ENCODE measurements at regions not wholly inside any gene's neighbourhood (a gene's known extent, or its start where the extent isn't known, plus 50 kb on each side); places are given as distances from the start of the nearest gene placed in this dataset.

DNA sequence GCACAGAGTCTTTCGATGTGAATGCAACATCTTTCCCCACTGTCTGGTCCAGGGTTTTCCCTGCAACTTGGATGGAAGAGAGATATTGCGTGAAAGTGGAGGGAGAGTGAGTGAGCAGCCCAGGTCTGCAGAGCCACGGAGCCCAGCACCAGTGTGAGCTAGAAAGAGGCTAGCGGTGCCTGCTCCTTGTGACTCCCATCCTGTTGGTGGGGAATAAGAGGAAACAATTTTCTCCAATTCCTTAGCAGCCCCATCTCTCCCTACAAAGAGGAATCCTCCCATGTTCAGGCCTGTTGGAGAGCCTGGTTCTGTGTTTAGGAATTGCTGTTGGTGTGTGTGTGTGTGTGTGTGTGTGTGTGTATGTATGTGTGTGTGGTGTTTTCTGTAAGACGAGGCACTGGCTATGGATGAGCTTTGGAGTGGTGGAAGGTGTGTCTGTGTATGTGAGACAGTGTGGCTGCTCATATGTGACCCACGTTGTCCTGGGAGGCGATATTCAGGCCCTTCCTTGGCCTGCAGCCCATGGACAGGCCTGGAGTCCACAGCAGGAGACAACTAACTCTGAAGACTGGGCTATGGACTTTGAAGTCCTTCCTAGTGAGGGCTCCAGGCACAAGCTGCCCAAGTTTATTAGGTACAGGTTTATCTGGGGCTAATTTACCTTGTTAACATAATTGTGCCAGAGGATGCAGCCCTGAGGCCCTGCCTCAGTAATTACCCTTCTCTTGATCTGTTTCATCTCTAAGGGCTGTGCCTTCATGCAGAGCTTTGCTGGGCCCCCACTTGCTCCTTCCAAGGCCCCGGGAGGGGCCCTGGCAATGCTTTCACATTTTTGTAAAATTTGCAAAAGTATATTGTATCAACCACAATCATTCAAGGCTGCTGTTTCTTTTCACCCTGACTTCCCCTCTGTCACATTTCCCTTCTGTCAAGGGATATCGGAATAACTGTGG is 88.6 kb upstream of the HAAO start:
- H3K9me1 ChIP-seq (ENCODE audit: control insufficient read depth, extremely low read depth, insufficient read depth, low read length), result no peaks in the 10 kb centered on the region
- FAIRE-seq, result no peak
- H3K9me3 ChIP-seq (ENCODE audit: control insufficient read depth, low read depth, low read length), result no peaks in the 10 kb centered on the region
- no peak overlapping the region for H3K4me3 ChIP-seq (ENCODE audit: control insufficient read depth in 2 of 3, extremely low read depth in 1 of 3, insufficient read depth in 2 of 3, low read depth in 1 of 3, low read length in 3 of 3)
- no peaks in the 10 kb centered on the region for H4K20me1 ChIP-seq (ENCODE audit: control insufficient read depth, extremely low read depth, insufficient read depth, low read length)
- peaks cover 23% of the 10 kb centered on the region for H3K4me1 ChIP-seq (ENCODE audit: control insufficient read depth, extremely low read depth, insufficient read depth, low read length)
- dilution Hi-C loops (cut with MboI; ENCODE audit: extremely low pct_ligation_motif_present, low sequenced_read_pairs), result no loop called here
- no peaks in the 10 kb centered on the region for H3K27me3 ChIP-seq (ENCODE audit: control insufficient read depth, extremely low read depth, insufficient read depth, low read length)
- no peak for DNase-seq (ENCODE audit: low read depth, low spot score)
- TF ChIP-seq, protein P1, sequence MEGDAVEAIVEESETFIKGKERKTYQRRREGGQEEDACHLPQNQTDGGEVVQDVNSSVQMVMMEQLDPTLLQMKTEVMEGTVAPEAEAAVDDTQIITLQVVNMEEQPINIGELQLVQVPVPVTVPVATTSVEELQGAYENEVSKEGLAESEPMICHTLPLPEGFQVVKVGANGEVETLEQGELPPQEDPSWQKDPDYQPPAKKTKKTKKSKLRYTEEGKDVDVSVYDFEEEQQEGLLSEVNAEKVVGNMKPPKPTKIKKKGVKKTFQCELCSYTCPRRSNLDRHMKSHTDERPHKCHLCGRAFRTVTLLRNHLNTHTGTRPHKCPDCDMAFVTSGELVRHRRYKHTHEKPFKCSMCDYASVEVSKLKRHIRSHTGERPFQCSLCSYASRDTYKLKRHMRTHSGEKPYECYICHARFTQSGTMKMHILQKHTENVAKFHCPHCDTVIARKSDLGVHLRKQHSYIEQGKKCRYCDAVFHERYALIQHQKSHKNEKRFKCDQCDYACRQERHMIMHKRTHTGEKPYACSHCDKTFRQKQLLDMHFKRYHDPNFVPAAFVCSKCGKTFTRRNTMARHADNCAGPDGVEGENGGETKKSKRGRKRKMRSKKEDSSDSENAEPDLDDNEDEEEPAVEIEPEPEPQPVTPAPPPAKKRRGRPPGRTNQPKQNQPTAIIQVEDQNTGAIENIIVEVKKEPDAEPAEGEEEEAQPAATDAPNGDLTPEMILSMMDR (optimal IDR thresholded peaks at IDR 0.05 in 1 of 3, IDR thresholded peaks at IDR 0.05 in 1 of 3, conservative IDR thresholded peaks at IDR 0.05 in 1 of 3; ENCODE audit: extremely low read depth in 1 of 3, insufficient read depth in 2 of 3, low read length in 3 of 3), result no peak
- no peak for TF ChIP-seq EZH2 (IDR thresholded peaks at IDR 0.05; ENCODE audit: low read length)
- no peak overlapping the region for H3K9ac ChIP-seq (ENCODE audit: control insufficient read depth, extremely low read depth, insufficient read depth, low read length)
- H3K27ac ChIP-seq (ENCODE audit: control insufficient read depth, insufficient read depth, low read length), result peak overlapping the region; percentile 10
- H3K79me2 ChIP-seq (ENCODE audit: control insufficient read depth, insufficient read depth, low read length), result no peaks in the 10 kb centered on the region
- peak overlapping the region; percentile 14 for H2AFZ ChIP-seq (ENCODE audit: control insufficient read depth, low read length)
- H3K4me2 ChIP-seq (ENCODE audit: control insufficient read depth, extremely low read depth, insufficient read depth, low read depth, low read length), result no peak overlapping the region
- H3K36me3 ChIP-seq (ENCODE audit: control insufficient read depth in 2 of 2, extremely low read depth in 1 of 2, insufficient read depth in 2 of 2, low read length in 2 of 2), result no peaks in the 10 kb centered on the region

DNA sequence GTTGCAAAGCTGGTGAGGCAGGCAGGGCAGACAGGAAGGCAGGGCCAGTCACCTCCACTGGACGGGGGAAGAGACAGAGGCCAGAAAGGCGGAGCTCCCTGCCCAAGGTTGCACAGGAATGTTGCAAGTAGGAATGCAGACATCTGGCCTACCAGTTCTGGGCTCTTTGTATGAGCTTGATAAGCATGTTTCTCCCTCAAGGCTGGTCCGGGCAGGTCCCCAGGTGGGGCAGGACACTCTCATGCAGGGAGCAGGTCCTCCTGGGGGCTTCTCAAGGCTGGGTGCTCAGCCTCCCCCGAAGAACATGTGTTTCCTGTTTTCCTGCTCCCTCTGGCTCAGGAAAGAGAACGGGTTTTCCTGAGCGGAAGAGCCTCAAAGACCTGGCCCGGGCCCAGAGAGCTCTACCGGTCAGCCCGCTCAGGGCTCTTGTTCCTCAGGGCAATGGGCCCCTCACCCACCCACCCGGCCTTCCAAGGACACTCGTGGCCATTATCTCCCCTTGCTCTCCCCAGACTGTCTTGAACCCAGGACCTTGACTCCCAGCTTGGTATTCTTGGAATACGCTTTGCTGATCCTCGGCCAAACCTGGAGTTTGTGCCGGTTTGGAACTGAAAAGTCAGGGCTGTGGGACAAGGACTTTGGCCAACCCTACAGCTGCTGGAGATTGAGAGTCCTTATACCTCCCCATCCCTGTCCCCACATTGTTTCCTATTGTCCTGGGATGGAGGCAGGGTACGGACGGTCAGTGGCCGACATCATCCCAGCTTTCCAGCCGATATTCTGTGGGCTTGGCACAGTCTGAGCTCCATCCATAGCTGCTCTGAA is 87.7 kb upstream of the HAAO start:
- no peak overlapping the region for H3K9ac ChIP-seq (ENCODE audit: control insufficient read depth, extremely low read depth, insufficient read depth, low read length)
- H2AFZ ChIP-seq (ENCODE audit: control insufficient read depth, low read length), result peak overlapping the region; percentile 82
- H3K9me3 ChIP-seq (ENCODE audit: control insufficient read depth, low read depth, low read length), result no peaks in the 10 kb centered on the region
- no peaks in the 10 kb centered on the region for H3K9me1 ChIP-seq (ENCODE audit: control insufficient read depth, extremely low read depth, insufficient read depth, low read length)
- DNase-seq (ENCODE audit: low read depth, low spot score) (peak; percentile 55), FAIRE-seq (peak; percentile 91)
- H3K36me3 ChIP-seq (ENCODE audit: control insufficient read depth in 2 of 2, extremely low read depth in 1 of 2, insufficient read depth in 2 of 2, low read length in 2 of 2), result no peaks in the 10 kb centered on the region
- H3K27ac ChIP-seq (ENCODE audit: control insufficient read depth, insufficient read depth, low read length), result no peak overlapping the region
- peak overlapping the region; percentile 31 for H3K4me2 ChIP-seq (ENCODE audit: control insufficient read depth, extremely low read depth, insufficient read depth, low read depth, low read length)
- H4K20me1 ChIP-seq (ENCODE audit: control insufficient read depth, extremely low read depth, insufficient read depth, low read length), result no peaks in the 10 kb centered on the region
- no peak for TF ChIP-seq EZH2 (IDR thresholded peaks at IDR 0.05; ENCODE audit: low read length)
- TF ChIP-seq, protein P1 (optimal IDR thresholded peaks at IDR 0.05 in 1 of 3, IDR thresholded peaks at IDR 0.05 in 1 of 3, conservative IDR thresholded peaks at IDR 0.05 in 1 of 3; ENCODE audit: extremely low read depth in 1 of 3, insufficient read depth in 2 of 3, low read length in 3 of 3), result no peak
- no peaks in the 10 kb centered on the region for H3K27me3 ChIP-seq (ENCODE audit: control insufficient read depth, extremely low read depth, insufficient read depth, low read length)
- no peaks in the 10 kb centered on the region for H3K79me2 ChIP-seq (ENCODE audit: control insufficient read depth, insufficient read depth, low read length)
- H3K4me3 ChIP-seq (ENCODE audit: control insufficient read depth in 2 of 3, extremely low read depth in 1 of 3, insufficient read depth in 2 of 3, low read depth in 1 of 3, low read length in 3 of 3), result no peak overlapping the region
- H3K4me1 ChIP-seq (ENCODE audit: control insufficient read depth, extremely low read depth, insufficient read depth, low read length), result peaks cover 23% of the 10 kb centered on the region
- dilution Hi-C loops (cut with MboI; ENCODE audit: extremely low pct_ligation_motif_present, low sequenced_read_pairs), result no loop called here

All from keratinocyte (primary cell).